GM18511 (cell line): ENCODE measurements at regions not wholly inside any gene's neighbourhood (a gene's known extent, or its start where the extent isn't known, plus 50 kb on each side); places are given as distances from the start of the nearest gene placed in this dataset.
"Not testable (repeated sequence)": the region's sequence is repeated elsewhere in the genome, so short reads cannot be mapped to it uniquely, and the experiment has no call there.

Experiments used
- ATAC-seq: cut with Tn5 transposase; IDR thresholded peaks from one replicate; pipeline ENCODE4 v1.9.1; 2021; ENCODE audit warnings: mild to moderate bottlenecking, moderate library complexity; ENCODE audit not compliant: unreplicated experiment

- ATAC-seq, result not testable (repeated sequence)
Observed at GRCh38 chr4:27813226-27813625, 952.6 kb downstream of the STIM2 start.

GRCh38 chr4:27813699-27814425 lies 953.2 kb downstream of the STIM2 start:
- peak; percentile 82 for ATAC-seq

GRCh38 chr4:27819246-27819645 lies 958.6 kb downstream of the STIM2 start:
- no peak for ATAC-seq

GRCh38 chr4:27828843-27829242 lies 968.2 kb downstream of the STIM2 start:
- no peak for ATAC-seq

- no peak for ATAC-seq
Observed at GRCh38 chr4:27830251-27830650, 969.6 kb downstream of the STIM2 start.

- ATAC-seq, result no peak
Observed at GRCh38 chr4:27835851-27836250, 975.2 kb downstream of the STIM2 start.

- no peak for ATAC-seq
Observed at GRCh38 chr4:27836523-27836922, 975.9 kb downstream of the STIM2 start.

GRCh38 chr4:27843776-27844175 lies 983.1 kb downstream of the STIM2 start:
- no peak for ATAC-seq

- no peak for ATAC-seq
Observed at GRCh38 chr4:27844376-27844775, 983.7 kb downstream of the STIM2 start.

GRCh38 chr4:27846951-27847350 lies 986.3 kb downstream of the STIM2 start:
- no peak for ATAC-seq

GRCh38 chr4:27861381-27861787 lies 1000.7 kb downstream of the STIM2 start:
- ATAC-seq, result peak; percentile 58

- peak; percentile 91 for ATAC-seq
Observed at GRCh38 chr4:27861802-27862201, 1001.2 kb downstream of the STIM2 start.

GRCh38 chr4:27873596-27873995 lies 1013.0 kb downstream of the STIM2 start:
- ATAC-seq, result no peak

GRCh38 chr4:27881705-27882104 lies 1021.1 kb downstream of the STIM2 start:
- ATAC-seq, result peak; percentile 72

- ATAC-seq, result no peak
Observed at GRCh38 chr4:27886120-27886519, 1025.5 kb downstream of the STIM2 start.

- ATAC-seq, result no peak
Observed at GRCh38 chr4:27887646-27888045, 1027.0 kb downstream of the STIM2 start.

GRCh38 chr4:27888505-27888904 lies 1027.9 kb downstream of the STIM2 start:
- ATAC-seq, result no peak

GRCh38 chr4:27894951-27895350 lies 1034.3 kb downstream of the STIM2 start:
- ATAC-seq, result no peak

GRCh38 chr4:27908356-27908755 lies 1047.7 kb downstream of the STIM2 start:
- ATAC-seq, result no peak

GRCh38 chr4:27910227-27910626 lies 1049.6 kb downstream of the STIM2 start:
- no peak for ATAC-seq

GRCh38 chr4:27911047-27911446 lies 1050.4 kb downstream of the STIM2 start:
- no peak for ATAC-seq

- no peak for ATAC-seq
Observed at GRCh38 chr4:27913738-27914137, 1053.1 kb downstream of the STIM2 start.

- no peak for ATAC-seq
Observed at GRCh38 chr4:27915822-27916221, 1055.2 kb downstream of the STIM2 start.
